K562 (cell line): ENCODE measurements at regions not wholly inside any gene's neighbourhood (a gene's known extent, or its start where the extent isn't known, plus 50 kb on each side); places are given as distances from the start of the nearest gene placed in this dataset.

Source experiments
- ATAC-seq: fragments of 200-7000 bp; cut with Tn5 transposase; 3 replicates; pipeline ENCODE4 v1.9.1; 2020; ENCODE audit warnings: moderate library complexity
- BruUV-seq: library from RNA; stranded (reverse); fragments of 400-500 nt; replicated peaks from 2 replicates; lab custom pipeline; 2021; lab: Mats Ljungman, UMichigan
- CTCF ChIA-PET: fragments of 300-600 bp; formaldehyde crosslinking; extraction: SDS; loops from one replicate; lab custom pipeline; 2021; ENCODE audit warnings: low intra/inter-chr PET ratio; lab: Yijun Ruan, JAX
- POLR2A ChIA-PET: fragments of 300-600, 350-650 bp; sonication (Branson Sonifier 250); formaldehyde crosslinking; extraction: SDS; loops from one replicate; lab custom pipeline; 2021; ENCODE audit warnings: antibody characterized with exemption, inconsistent platforms; lab: Yijun Ruan, JAX
- DNase-seq, 4 experiments: peaks; one replicate each; pipeline versions ENCODE4 v3.0.0 to v3.0.0-alpha.2; 2011 to 2018; ENCODE audit warnings: low spot score in 3 of 4, mixed read lengths in 3 of 4; ENCODE audit errors: extremely low read depth in 1 of 4
- FAIRE-seq: peaks from 2 replicates; lab custom pipeline; 2011; peaks lifted over from hg19 to GRCh38; lab: Jason Lieb, UNC
- H2AFZ ChIP-seq: 2 replicates; pipeline ENCODE4 v1.6.0; 2011; ENCODE audit warnings: low read depth, low read length, control low read depth, inconsistent platforms
- H3K27ac ChIP-seq: fragments of 200-600 bp; 3 replicates; pipeline ENCODE4 v1.8.0; 2011; ENCODE audit warnings: low read depth, mild to moderate bottlenecking, control low read depth, inconsistent platforms, low read length, moderate library complexity, mixed read lengths; ENCODE audit errors: extremely low read depth
- H3K27me3 ChIP-seq, 2 experiments: fragments of 300-600 bp in 1 of 2; 2 replicates in 1 of 2; 3 replicates in 1 of 2; pipeline versions ENCODE4 v1.6.0 to v1.8.0; 2011; ENCODE audit warnings: inconsistent platforms in 2 of 2, low read length in 2 of 2, mild to moderate bottlenecking in 1 of 2, mixed read lengths in 1 of 2, moderate library complexity in 1 of 2; ENCODE audit not compliant: control insufficient read depth in 2 of 2, insufficient read depth in 2 of 2
- H3K36me3 ChIP-seq: fragments of 300-600 bp; 3 replicates; pipeline ENCODE4 v1.8.0; 2011; ENCODE audit warnings: mild to moderate bottlenecking, low read length, inconsistent platforms; ENCODE audit not compliant: control insufficient read depth, insufficient read depth
- H3K4me1 ChIP-seq, 2 experiments: fragments of 200-600 bp in 1 of 2; replicated peaks in 1 of 2; 2 replicates in 1 of 2; 3 replicates in 1 of 2; pipeline versions ENCODE4 v1.5.1 to v1.8.0; 2011; ENCODE audit warnings: inconsistent platforms in 2 of 2, low read length in 2 of 2, mild to moderate bottlenecking in 1 of 2, mixed read lengths in 1 of 2, moderate library complexity in 1 of 2; ENCODE audit not compliant: control insufficient read depth in 2 of 2, insufficient read depth in 2 of 2
- H3K4me2 ChIP-seq: 2 replicates; pipeline ENCODE4 v1.6.1; 2011; ENCODE audit warnings: low read length, control low read depth, inconsistent platforms, mixed read lengths; ENCODE audit not compliant: insufficient read depth
- H3K4me3 ChIP-seq: fragments of 200-600 bp; sonication (generic), shearing (Covaris generic); 2 replicates; pipeline ENCODE4 v1.5.1; 2016; ENCODE audit warnings: control low read depth, inconsistent platforms
- H3K79me2 ChIP-seq: fragments of 200-600 bp; 3 replicates; pipeline ENCODE4 v1.8.0; 2011; ENCODE audit warnings: low read length, inconsistent platforms; ENCODE audit not compliant: control insufficient read depth, insufficient read depth
- H3K9ac ChIP-seq, 2 experiments: 2 replicates each; pipeline versions ENCODE4 v1.6.0 to v1.6.1; 2011; ENCODE audit warnings: low read depth in 2 of 2, low read length in 2 of 2, control low read depth in 1 of 2, inconsistent platforms in 1 of 2, mild to moderate bottlenecking in 1 of 2, mixed read lengths in 1 of 2; ENCODE audit not compliant: insufficient read depth in 1 of 2
- H3K9me1 ChIP-seq: one replicate; pipeline ENCODE4 v1.6.0; 2011; ENCODE audit warnings: inconsistent platforms, mild to moderate bottlenecking, low read length, moderate library complexity; ENCODE audit not compliant: control insufficient read depth, insufficient read depth
- H3K9me3 ChIP-seq: replicated peaks from 2 replicates; pipeline ENCODE4 v1.5.1; 2011; ENCODE audit warnings: low read depth, low read length, inconsistent platforms; ENCODE audit not compliant: control insufficient read depth, insufficient read depth
- H4K20me1 ChIP-seq: replicated peaks from 2 replicates; pipeline ENCODE4 v1.6.1; 2011; ENCODE audit warnings: low read length, inconsistent platforms, mixed read lengths; ENCODE audit not compliant: control insufficient read depth, insufficient read depth
- ARID1B ChIP-seq: fragments of 450-650 bp; IDR thresholded peaks from 2 replicates; pipeline ENCODE4 v1.6.1; 2016; ENCODE audit warnings: antibody characterized with exemption, mild to moderate bottlenecking, inconsistent platforms
- BRF2 ChIP-seq: IDR thresholded peaks from 3 replicates; pipeline ENCODE4 v1.6.1; 2011; ENCODE audit warnings: borderline replicate concordance, mild to moderate bottlenecking; ENCODE audit not compliant: insufficient read length, insufficient read depth
- CSDE1 ChIP-seq, 2 experiments: fragments of 450-650 bp; IDR thresholded peaks; 2 replicates each; pipeline ENCODE4 v1.6.1; 2016; ENCODE audit warnings: mild to moderate bottlenecking in 1 of 2
- FOXP1 ChIP-seq: sonication (generic); formaldehyde crosslinking; IDR thresholded peaks from 2 replicates; pipeline ENCODE4 v1.8.0; 2022; ENCODE audit warnings: mild to moderate bottlenecking, missing genetic modification reagents
- LCOR ChIP-seq: sonication (generic); formaldehyde crosslinking; IDR thresholded peaks from 2 replicates; pipeline ENCODE4 v1.8.0; 2022; ENCODE audit warnings: mild to moderate bottlenecking, missing genetic modification reagents
- PPARD ChIP-seq: fragments of 250-450 bp; sonication (Bioruptor Pico); IDR thresholded peaks from 2 replicates; pipeline ENCODE4 v1.8.0; 2022; ENCODE audit warnings: inconsistent platforms, mild to moderate bottlenecking, moderate library complexity
- RBM22 ChIP-seq: fragments of 200-400 bp; formaldehyde crosslinking; IDR thresholded peaks from 2 replicates; pipeline ENCODE4 v1.6.1; 2018; ENCODE audit warnings: low read length, low read depth; ENCODE audit not compliant: poor library complexity, severe bottlenecking
- ZBTB7A ChIP-seq: IDR thresholded peaks from 2 replicates; pipeline ENCODE4 v1.6.1; 2011; ENCODE audit warnings: low read depth, mild to moderate bottlenecking, low read length, moderate library complexity, borderline replicate concordance; ENCODE audit not compliant: control insufficient read depth
- ZNF311 ChIP-seq: fragments of 250-450 bp; sonication (Bioruptor Pico); IDR thresholded peaks from 2 replicates; pipeline ENCODE4 v1.4.0; 2020; ENCODE audit warnings: mild to moderate bottlenecking, moderate library complexity
- WGBS: fragments of 100-300 bp; shearing (Covaris generic); methylation state at CpG from one replicate; pipeline ENCODE4 v1.1.6; 2016; ENCODE audit warnings: low coverage, mixed read lengths; ENCODE audit not compliant: insufficient coverage; ENCODE audit errors: missing lambda C conversion rate; 5-methylcytosine and 5-hydroxymethylcytosine counted together
- in situ Hi-C: fragments of 300-500 bp; cut with MboI; formaldehyde crosslinking; loops from 4 replicates; pipeline ENCODE4 v1.15.0; 2018; ENCODE audit warnings: inconsistent platforms, mixed read lengths
- intact Hi-C: fragments of 100-400 bp; cut with micrococcal nuclease; formaldehyde crosslinking; loops from 2 replicates; pipeline ENCODE4 v1.14.2; 2022
- TF ChIP-seq, protein P1 (sequence below): fragments of 450-650 bp; formaldehyde crosslinking; IDR thresholded peaks from 2 replicates; pipeline ENCODE4 v1.4.0; 2020; ENCODE audit warnings: mild to moderate bottlenecking, moderate library complexity

GRCh38 chrX:7266288-7266687 lies 118.3 kb upstream of the PUDP start (continued):
- TF ChIP-seq CSDE1 (IDR thresholded peaks at IDR 0.05) (no peak), ZNF311 (CRISPR knock-in tag) (no peak), FOXP1 (CRISPR knock-in tag) (no peak), PPARD (no peak), RBM22 (no peak)

DNA sequence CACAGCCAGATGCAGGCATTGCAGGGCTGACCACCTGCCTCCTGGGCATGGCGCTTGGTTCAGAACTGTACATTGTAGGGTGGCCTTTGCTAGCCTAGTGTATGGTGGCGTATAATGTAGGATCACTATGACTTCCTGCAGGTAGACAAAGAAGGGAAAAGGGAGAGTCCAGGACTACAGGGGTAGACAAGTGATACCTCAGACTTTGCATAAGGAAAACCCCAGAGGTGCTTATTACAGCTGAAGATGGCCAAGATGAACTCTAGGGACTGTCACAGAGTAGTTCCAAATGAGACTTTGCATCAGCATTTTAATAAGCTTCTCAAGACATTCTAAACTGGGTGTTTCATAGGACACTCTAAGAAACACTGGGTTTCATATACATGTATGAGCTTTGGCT lies 116.4 kb upstream of the PUDP start:
- intact Hi-C loops = no loop called here
- Histone ChIP-seq H3K36me3 (no peaks in the 10 kb centered on the region), H3K4me1 (no peaks in the 10 kb centered on the region), H2AFZ (no peak overlapping the region), H3K27me3 (no peaks in the 10 kb centered on the region), H3K79me2 (no peaks in the 10 kb centered on the region), H3K9ac (no peak overlapping the region), H3K4me2 (no peak overlapping the region), H4K20me1 (no peaks in the 10 kb centered on the region), H3K9me3 (no peaks in the 10 kb centered on the region), H3K4me3 (no peak overlapping the region), H3K27ac (no peak overlapping the region), H3K9me1 (no peaks in the 10 kb centered on the region)
- no peak for FAIRE-seq
- CTCF ChIA-PET = no interaction called here
- WGBS = 0% methylated on average over 1 of the region's 2 CpGs
- no TSS peak for BruUV-seq
- ATAC-seq = no peak
- TF ChIP-seq, protein P1, sequence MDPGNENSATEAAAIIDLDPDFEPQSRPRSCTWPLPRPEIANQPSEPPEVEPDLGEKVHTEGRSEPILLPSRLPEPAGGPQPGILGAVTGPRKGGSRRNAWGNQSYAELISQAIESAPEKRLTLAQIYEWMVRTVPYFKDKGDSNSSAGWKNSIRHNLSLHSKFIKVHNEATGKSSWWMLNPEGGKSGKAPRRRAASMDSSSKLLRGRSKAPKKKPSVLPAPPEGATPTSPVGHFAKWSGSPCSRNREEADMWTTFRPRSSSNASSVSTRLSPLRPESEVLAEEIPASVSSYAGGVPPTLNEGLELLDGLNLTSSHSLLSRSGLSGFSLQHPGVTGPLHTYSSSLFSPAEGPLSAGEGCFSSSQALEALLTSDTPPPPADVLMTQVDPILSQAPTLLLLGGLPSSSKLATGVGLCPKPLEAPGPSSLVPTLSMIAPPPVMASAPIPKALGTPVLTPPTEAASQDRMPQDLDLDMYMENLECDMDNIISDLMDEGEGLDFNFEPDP (CRISPR knock-in tag) = no peak
- TF ChIP-seq LCOR (CRISPR knock-in tag) (no peak), ARID1B (no peak), ZBTB7A (no peak), BRF2 (no peak)
- no peak for DNase-seq
- POLR2A ChIA-PET = no interaction called here
- in situ Hi-C loops = no loop called here
